MM.1S (cell line): ENCODE measurements at regions not wholly inside any gene's neighbourhood (a gene's known extent, or its start where the extent isn't known, plus 50 kb on each side); places are given as distances from the start of the nearest gene placed in this dataset.

ENCODE experiments used
- CTCF ChIP-seq: fragments of 300-600 bp; sonication (generic); IDR thresholded peaks from 2 replicates; pipeline ENCODE4 v1.5.1; 2016; ENCODE audit warnings: antibody characterized with exemption, low read length, mixed read lengths
- EZH2 ChIP-seq: fragments of 300-600 bp; sonication (generic); optimal IDR thresholded peaks from 2 replicates; pipeline ENCODE3; 2017; ENCODE audit warnings: low read depth, mild to moderate bottlenecking, antibody characterized with exemption, low read length, mixed read lengths

GRCh38 chr2:14803994-14804393, 171.5 kb downstream of the LRATD1 start:
- TF ChIP-seq CTCF (no peak), EZH2 (no peak)
